ENCODE measurements at regions not wholly inside any gene's neighbourhood (a gene's known extent, or its start where the extent isn't known, plus 50 kb on each side); places are given as distances from the start of the nearest gene placed in this dataset.

DNA sequence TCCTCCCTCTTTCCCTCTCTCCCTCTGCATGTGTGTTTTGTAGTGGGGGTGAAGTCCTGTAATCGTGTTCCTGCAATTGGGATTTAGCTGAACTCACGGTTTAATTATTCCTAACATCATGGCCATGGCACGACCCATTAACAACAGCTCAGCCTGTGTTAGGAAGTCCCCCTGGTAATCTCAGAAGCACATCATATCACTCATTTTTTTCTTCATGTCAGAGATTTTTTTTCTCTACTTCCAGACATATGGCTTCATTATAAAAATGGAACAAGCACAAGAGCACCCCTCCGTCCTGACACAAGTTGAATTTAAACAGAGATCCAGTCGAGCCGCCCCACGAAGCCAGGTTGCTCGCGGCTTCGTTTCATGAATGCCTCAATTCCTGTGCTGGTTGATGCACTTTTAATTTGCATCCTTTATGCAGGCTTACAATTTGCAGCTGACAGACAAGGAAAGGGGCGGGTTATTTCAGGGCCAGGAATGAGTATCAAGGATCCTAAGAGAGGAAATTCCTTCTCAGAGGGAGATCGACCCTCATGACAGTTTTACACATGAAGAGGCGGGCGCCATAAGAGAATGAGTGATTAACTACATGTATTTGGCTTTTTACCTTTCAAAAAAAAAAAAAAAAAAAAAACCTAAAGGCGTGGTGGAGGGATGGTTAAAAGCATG lies 192.9 kb downstream of the MAF start:
- no peak overlapping the region for H2AFZ ChIP-seq (ENCODE audit: low read depth, low read length)
- H3K4me3 ChIP-seq (ENCODE audit: insufficient read depth in 1 of 2, low read depth in 1 of 2, low read length in 2 of 2): no peak overlapping the region
- no peak overlapping the region for H3K23ac ChIP-seq (ENCODE audit: low read length in 2 of 2)
- peaks cover 12% of the 10 kb centered on the region for H3K9me3 ChIP-seq (ENCODE audit: control insufficient read depth, low read length)
- no peak overlapping the region for H2BK120ac ChIP-seq (ENCODE audit: low read depth, low read length)
- H3K36me3 ChIP-seq (ENCODE audit: control insufficient read depth in 1 of 2, insufficient read depth in 2 of 2, low read depth in 1 of 2, low read length in 2 of 2): no peaks in the 10 kb centered on the region
- H3K27me3 ChIP-seq (ENCODE audit: control insufficient read depth in 1 of 2, insufficient read depth in 1 of 2, low read length in 2 of 2): no peaks in the 10 kb centered on the region
- no peak overlapping the region for H3K4ac ChIP-seq (ENCODE audit: low read depth in 1 of 2, low read length in 2 of 2)
- no peak overlapping the region for H3K9ac ChIP-seq (ENCODE audit: low read length)
- H3K79me1 ChIP-seq (replicated peaks; ENCODE audit: low read length, poor library complexity, severe bottlenecking): no peaks in the 10 kb centered on the region
- H2BK12ac ChIP-seq (ENCODE audit: low read length in 2 of 2): no peak overlapping the region
- 87% methylated on average over 12 of the region's 15 CpGs for WGBS
- H3K27ac ChIP-seq (ENCODE audit: low read length, poor library complexity, severe bottlenecking): no peak overlapping the region
- H3K4me1 ChIP-seq (ENCODE audit: control insufficient read depth, insufficient read depth, low read depth, low read length): no peaks in the 10 kb centered on the region
- no peak for DNase-seq
- no peak overlapping the region for H3K14ac ChIP-seq (ENCODE audit: low read length in 2 of 2)
- H3K4me2 ChIP-seq (ENCODE audit: low read length, poor library complexity, severe bottlenecking): no peak overlapping the region
- H2AK5ac ChIP-seq (ENCODE audit: low read length, severe bottlenecking): no peak overlapping the region
- H4K91ac ChIP-seq (ENCODE audit: low read length): no peak overlapping the region
- no peak overlapping the region for H4K8ac ChIP-seq (ENCODE audit: low read length)
- H2BK15ac ChIP-seq (ENCODE audit: low read depth, poor library complexity, severe bottlenecking): no peak overlapping the region
- no peak overlapping the region for H3K18ac ChIP-seq (ENCODE audit: low read depth in 1 of 2, low read length in 2 of 2)
- H2BK5ac ChIP-seq (ENCODE audit: low read depth, low read length, poor library complexity, severe bottlenecking): no peak overlapping the region

DNA sequence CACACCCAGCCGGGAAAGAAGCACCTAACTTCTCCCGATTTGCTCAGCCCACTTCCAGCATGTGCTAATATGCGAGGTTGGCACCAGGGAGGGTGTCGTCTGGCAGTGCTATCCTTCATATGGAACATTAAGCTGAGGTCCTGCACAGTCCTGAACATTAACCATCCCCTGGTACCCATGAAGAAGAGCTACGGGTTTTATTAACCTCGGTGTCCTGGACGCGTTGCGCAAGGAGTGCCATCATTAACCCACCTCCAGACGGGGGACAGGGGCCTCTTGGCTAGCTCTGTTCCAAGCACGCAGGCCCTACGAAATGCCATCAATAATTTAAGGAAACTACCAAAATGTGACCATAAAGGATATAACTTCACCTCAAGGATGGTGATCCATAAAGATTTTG lies 193.5 kb downstream of the MAF start:
- no peak for DNase-seq
- Histone ChIP-seq H2AFZ (ENCODE audit: low read depth, low read length) (no peak overlapping the region), H3K4me1 (ENCODE audit: control insufficient read depth, insufficient read depth, low read depth, low read length) (no peaks in the 10 kb centered on the region), H3K4me3 (ENCODE audit: insufficient read depth in 1 of 2, low read depth in 1 of 2, low read length in 2 of 2) (no peak overlapping the region), H3K9ac (ENCODE audit: low read length) (no peak overlapping the region), H2AK5ac (ENCODE audit: low read length, severe bottlenecking) (no peak overlapping the region), H2BK15ac (ENCODE audit: low read depth, poor library complexity, severe bottlenecking) (no peak overlapping the region), H3K4me2 (ENCODE audit: low read length, poor library complexity, severe bottlenecking) (no peak overlapping the region), H3K14ac (ENCODE audit: low read length in 2 of 2) (no peak overlapping the region), H2BK5ac (ENCODE audit: low read depth, low read length, poor library complexity, severe bottlenecking) (no peak overlapping the region), H3K36me3 (ENCODE audit: control insufficient read depth in 1 of 2, insufficient read depth in 2 of 2, low read depth in 1 of 2, low read length in 2 of 2) (no peaks in the 10 kb centered on the region), H2BK120ac (ENCODE audit: low read depth, low read length) (no peak overlapping the region), H3K27me3 (ENCODE audit: control insufficient read depth in 1 of 2, insufficient read depth in 1 of 2, low read length in 2 of 2) (no peaks in the 10 kb centered on the region), H3K18ac (ENCODE audit: low read depth in 1 of 2, low read length in 2 of 2) (no peak overlapping the region), H4K8ac (ENCODE audit: low read length) (no peak overlapping the region), H4K91ac (ENCODE audit: low read length) (no peak overlapping the region), H3K79me1 (replicated peaks; ENCODE audit: low read length, poor library complexity, severe bottlenecking) (no peaks in the 10 kb centered on the region), H2BK12ac (ENCODE audit: low read length in 2 of 2) (no peak overlapping the region), H3K4ac (ENCODE audit: low read depth in 1 of 2, low read length in 2 of 2) (no peak overlapping the region), H3K27ac (ENCODE audit: low read length, poor library complexity, severe bottlenecking) (no peak overlapping the region), H3K9me3 (ENCODE audit: control insufficient read depth, low read length) (peaks cover 12% of the 10 kb centered on the region), H3K23ac (ENCODE audit: low read length in 2 of 2) (no peak overlapping the region)
- 93% methylated on average over 11 of the region's 12 CpGs for WGBS

DNA sequence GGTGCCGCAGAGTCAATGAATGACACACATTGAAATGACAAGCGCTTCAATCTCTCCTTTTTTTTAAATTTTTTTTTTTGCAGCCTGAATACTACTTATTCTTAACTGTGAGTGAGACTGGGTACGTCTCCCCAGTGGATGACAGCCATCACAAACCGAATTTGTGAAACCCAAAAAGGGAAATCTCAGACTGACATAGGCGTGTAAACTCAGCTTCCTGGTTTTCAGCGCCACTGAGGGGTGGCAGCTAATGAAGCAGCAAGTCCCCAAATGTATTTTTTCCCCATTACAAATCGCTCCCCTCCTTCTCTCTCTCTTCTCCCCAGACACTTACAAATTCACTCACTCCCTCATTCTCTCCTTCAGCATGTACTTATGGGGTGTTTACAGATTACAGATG lies 196.0 kb downstream of the MAF start:
- no peak overlapping the region for H4K8ac ChIP-seq (ENCODE audit: low read length)

DNA sequence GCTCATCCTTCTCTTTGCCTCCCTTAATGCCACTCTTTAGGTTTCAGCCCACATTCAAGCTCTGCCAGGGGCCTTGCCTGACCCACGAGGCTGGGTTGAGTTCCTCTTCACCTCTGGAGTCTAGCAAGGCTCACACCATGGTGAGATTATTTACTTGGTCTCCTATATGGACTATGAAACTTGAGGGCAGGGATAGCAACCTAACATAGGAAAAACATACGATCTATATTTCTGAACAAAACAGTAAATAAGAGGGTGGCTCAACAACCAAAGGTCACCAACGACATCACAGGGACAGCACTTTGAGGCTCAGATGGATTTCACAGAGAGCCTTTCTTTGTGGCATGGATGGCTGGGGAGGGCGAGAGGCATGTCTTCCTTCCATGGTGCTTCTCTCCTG lies 197.0 kb downstream of the MAF start:
- no peak overlapping the region for H2BK120ac ChIP-seq (ENCODE audit: low read depth, low read length)
- H3K4me1 ChIP-seq (ENCODE audit: control insufficient read depth, insufficient read depth, low read depth, low read length): no peaks in the 10 kb centered on the region
- H3K27ac ChIP-seq (ENCODE audit: low read length, poor library complexity, severe bottlenecking): no peak overlapping the region
- H4K8ac ChIP-seq (ENCODE audit: low read length): no peak overlapping the region
- no peaks in the 10 kb centered on the region for H3K36me3 ChIP-seq (ENCODE audit: control insufficient read depth in 1 of 2, insufficient read depth in 2 of 2, low read depth in 1 of 2, low read length in 2 of 2)
- no peak overlapping the region for H3K4me2 ChIP-seq (ENCODE audit: low read length, poor library complexity, severe bottlenecking)
- H3K4me3 ChIP-seq (ENCODE audit: insufficient read depth in 1 of 2, low read depth in 1 of 2, low read length in 2 of 2): no peak overlapping the region
- no peak for DNase-seq
- no peak overlapping the region for H3K9ac ChIP-seq (ENCODE audit: low read length)
- no peak overlapping the region for H3K4ac ChIP-seq (ENCODE audit: low read depth in 1 of 2, low read length in 2 of 2)
- peaks cover 12% of the 10 kb centered on the region for H3K9me3 ChIP-seq (ENCODE audit: control insufficient read depth, low read length)
- no peak overlapping the region for H3K18ac ChIP-seq (ENCODE audit: low read depth in 1 of 2, low read length in 2 of 2)
- no peak overlapping the region for H2AFZ ChIP-seq (ENCODE audit: low read depth, low read length)
- H3K23ac ChIP-seq (ENCODE audit: low read length in 2 of 2): no peak overlapping the region
- H4K91ac ChIP-seq (ENCODE audit: low read length): no peak overlapping the region
- no peak overlapping the region for H2BK15ac ChIP-seq (ENCODE audit: low read depth, poor library complexity, severe bottlenecking)
- H3K27me3 ChIP-seq (ENCODE audit: control insufficient read depth in 1 of 2, insufficient read depth in 1 of 2, low read length in 2 of 2): no peaks in the 10 kb centered on the region
- H2AK5ac ChIP-seq (ENCODE audit: low read length, severe bottlenecking): no peak overlapping the region
- H2BK12ac ChIP-seq (ENCODE audit: low read length in 2 of 2): no peak overlapping the region
- 81% methylated on average over 4 of the region's 4 CpGs for WGBS
- H3K14ac ChIP-seq (ENCODE audit: low read length in 2 of 2): no peak overlapping the region
- no peak overlapping the region for H2BK5ac ChIP-seq (ENCODE audit: low read depth, low read length, poor library complexity, severe bottlenecking)
- no peaks in the 10 kb centered on the region for H3K79me1 ChIP-seq (replicated peaks; ENCODE audit: low read length, poor library complexity, severe bottlenecking)

More for the DNA sequence above, 196.0 kb downstream of the MAF start:
- Histone ChIP-seq H4K91ac (ENCODE audit: low read length) (no peak overlapping the region), H3K9me3 (ENCODE audit: control insufficient read depth, low read length) (peaks cover 12% of the 10 kb centered on the region), H2BK5ac (ENCODE audit: low read depth, low read length, poor library complexity, severe bottlenecking) (no peak overlapping the region), H3K27me3 (ENCODE audit: control insufficient read depth in 1 of 2, insufficient read depth in 1 of 2, low read length in 2 of 2) (no peaks in the 10 kb centered on the region), H2BK15ac (ENCODE audit: low read depth, poor library complexity, severe bottlenecking) (no peak overlapping the region), H3K4ac (ENCODE audit: low read depth in 1 of 2, low read length in 2 of 2) (no peak overlapping the region), H2BK120ac (ENCODE audit: low read depth, low read length) (no peak overlapping the region), H3K4me2 (ENCODE audit: low read length, poor library complexity, severe bottlenecking) (no peak overlapping the region), H3K79me1 (replicated peaks; ENCODE audit: low read length, poor library complexity, severe bottlenecking) (no peaks in the 10 kb centered on the region), H3K14ac (ENCODE audit: low read length in 2 of 2) (no peak overlapping the region), H2BK12ac (ENCODE audit: low read length in 2 of 2) (no peak overlapping the region), H3K18ac (ENCODE audit: low read depth in 1 of 2, low read length in 2 of 2) (no peak overlapping the region), H3K23ac (ENCODE audit: low read length in 2 of 2) (no peak overlapping the region), H2AK5ac (ENCODE audit: low read length, severe bottlenecking) (no peak overlapping the region), H3K4me1 (ENCODE audit: control insufficient read depth, insufficient read depth, low read depth, low read length) (no peaks in the 10 kb centered on the region), H2AFZ (ENCODE audit: low read depth, low read length) (no peak overlapping the region), H3K27ac (ENCODE audit: low read length, poor library complexity, severe bottlenecking) (no peak overlapping the region), H3K4me3 (ENCODE audit: insufficient read depth in 1 of 2, low read depth in 1 of 2, low read length in 2 of 2) (no peak overlapping the region), H3K36me3 (ENCODE audit: control insufficient read depth in 1 of 2, insufficient read depth in 2 of 2, low read depth in 1 of 2, low read length in 2 of 2) (no peaks in the 10 kb centered on the region), H3K9ac (ENCODE audit: low read length) (no peak overlapping the region)
- 57% methylated on average over 6 of the region's 7 CpGs for WGBS
- DNase-seq: no peak
